ENCODE measurements at regions not wholly inside any gene's neighbourhood (a gene's known extent, or its start where the extent isn't known, plus 50 kb on each side); places are given as distances from the start of the nearest gene placed in this dataset.
"Not testable (repeated sequence)": the region's sequence is repeated elsewhere in the genome, so short reads cannot be mapped to it uniquely, and the experiment has no call there.

DNA sequence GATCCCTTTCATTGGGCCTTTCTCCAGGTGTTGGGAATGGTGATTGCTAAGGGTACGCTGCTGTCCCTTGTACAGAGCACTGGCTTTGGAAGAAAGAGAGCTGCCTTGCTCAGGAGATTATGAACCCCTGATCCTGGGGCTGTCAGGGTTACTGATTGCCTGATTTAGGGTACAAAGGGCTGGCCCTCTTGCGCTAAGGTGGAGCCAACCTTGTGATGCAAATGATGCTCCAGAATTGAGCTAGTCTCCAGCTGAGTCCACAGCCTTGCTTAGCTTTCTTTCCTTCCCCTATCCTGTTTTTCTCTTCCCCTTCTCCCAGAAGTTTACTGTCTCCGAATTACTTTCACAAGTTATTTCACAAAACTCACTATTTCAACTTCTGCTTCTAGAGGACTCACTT lies 334.7 kb downstream of the AMY1C start:
- no peak overlapping the region for H3K27ac ChIP-seq (ENCODE audit: low read depth, low read length, severe bottlenecking)
- H3K4me3 ChIP-seq (ENCODE audit: extremely low read depth, insufficient read depth, low read length, poor library complexity, severe bottlenecking): no peak overlapping the region
- H3K4me1 ChIP-seq (ENCODE audit: control insufficient read depth, insufficient read depth, low read length, poor library complexity, severe bottlenecking): no peaks in the 10 kb centered on the region
- no peaks in the 10 kb centered on the region for H3K9me3 ChIP-seq (ENCODE audit: control insufficient read depth, low read length)
- H3K36me3 ChIP-seq (ENCODE audit: control insufficient read depth, insufficient read depth, low read length): no peaks in the 10 kb centered on the region
- 60 to 77% methylated on average over 2 to 3 of the region's 3 CpGs for WGBS, 2 experiments (ENCODE audit: insufficient coverage in 2 of 2)

DNA sequence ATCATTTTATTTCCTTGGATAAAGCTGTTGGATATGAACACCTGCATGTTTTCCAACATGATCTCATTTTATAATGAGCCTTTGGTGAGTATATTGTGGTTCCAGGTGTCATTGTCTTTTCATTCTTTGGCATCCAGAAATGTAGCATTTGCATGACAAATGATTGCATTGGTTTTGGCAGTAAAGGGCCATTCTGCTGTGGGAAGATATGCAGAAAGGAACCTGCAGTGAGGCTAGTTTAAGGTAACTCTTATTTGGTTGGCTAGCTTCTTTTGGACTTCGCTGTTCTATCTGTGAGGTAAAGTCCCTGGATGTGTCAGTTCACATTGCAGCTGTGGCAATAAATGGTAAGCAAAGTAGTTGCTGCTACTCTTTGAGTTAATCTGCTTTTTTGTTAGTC lies 343.0 kb downstream of the AMY1C start:
- 63% methylated on average over 1 of the region's 1 CpG; no CpG with 5 or more reads in 1 of the 2 experiments for WGBS, 2 experiments (ENCODE audit: insufficient coverage in 2 of 2)

DNA sequence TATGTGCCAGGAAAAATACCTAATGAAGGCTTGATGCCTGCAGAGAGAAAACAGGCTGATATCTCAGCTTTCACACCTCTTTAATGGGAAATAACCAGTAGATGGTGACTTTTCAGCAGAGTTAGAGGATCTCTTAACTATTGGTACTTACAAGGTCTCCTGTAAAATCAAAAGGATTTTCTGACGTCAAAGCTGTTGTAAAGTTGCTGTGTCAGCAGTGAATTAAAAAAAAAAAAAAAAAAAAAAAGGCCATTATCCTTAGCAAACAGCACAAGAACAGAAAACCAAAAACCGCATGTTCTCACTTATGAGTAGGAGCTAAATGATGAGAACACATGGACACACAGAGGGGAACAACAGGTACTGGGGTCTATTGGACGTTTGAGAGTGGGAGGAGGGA lies 349.1 kb downstream of the AMY1C start:
- 100% methylated on average over 1 of the region's 3 CpGs; no CpG with 5 or more reads in 1 of the 2 experiments for WGBS, 2 experiments (ENCODE audit: insufficient coverage in 2 of 2)
- no peak overlapping the region for H3K4me3 ChIP-seq (ENCODE audit: extremely low read depth, insufficient read depth, low read length, poor library complexity, severe bottlenecking)
- no peaks in the 10 kb centered on the region for H3K4me1 ChIP-seq (ENCODE audit: control insufficient read depth, insufficient read depth, low read length, poor library complexity, severe bottlenecking)
- H3K27ac ChIP-seq (ENCODE audit: low read depth, low read length, severe bottlenecking): no peak overlapping the region
- no peaks in the 10 kb centered on the region for H3K9me3 ChIP-seq (ENCODE audit: control insufficient read depth, low read length)
- H3K36me3 ChIP-seq (ENCODE audit: control insufficient read depth, insufficient read depth, low read length): no peaks in the 10 kb centered on the region

More for the DNA sequence above, 343.0 kb downstream of the AMY1C start:
- Histone ChIP-seq H3K36me3 (ENCODE audit: control insufficient read depth, insufficient read depth, low read length) (no peaks in the 10 kb centered on the region), H3K27ac (ENCODE audit: low read depth, low read length, severe bottlenecking) (no peak overlapping the region), H3K9me3 (ENCODE audit: control insufficient read depth, low read length) (no peaks in the 10 kb centered on the region), H3K4me1 (ENCODE audit: control insufficient read depth, insufficient read depth, low read length, poor library complexity, severe bottlenecking) (no peaks in the 10 kb centered on the region), H3K4me3 (ENCODE audit: extremely low read depth, insufficient read depth, low read length, poor library complexity, severe bottlenecking) (no peak overlapping the region)

DNA sequence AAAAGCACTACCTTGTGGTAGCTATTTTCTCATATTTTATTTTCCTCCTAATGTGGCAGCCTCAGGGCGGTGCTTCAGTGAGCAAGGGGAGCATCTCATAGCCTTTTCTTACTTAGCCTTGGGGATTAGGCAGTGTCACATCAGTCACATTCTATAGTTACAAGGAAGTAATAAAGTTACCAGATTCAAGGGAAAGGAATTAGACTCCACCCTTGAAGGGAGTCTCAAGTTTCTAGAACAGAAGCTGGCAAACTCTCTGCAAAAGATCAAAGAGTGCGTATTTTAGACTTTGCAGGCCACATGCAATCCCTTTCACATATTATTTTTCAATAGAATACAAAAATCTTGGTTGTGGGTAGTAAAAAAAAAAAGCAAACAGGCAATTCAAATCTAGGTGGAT lies 350.4 kb downstream of the AMY1C start:
- H3K9me3 ChIP-seq (ENCODE audit: control insufficient read depth, low read length): no peaks in the 10 kb centered on the region
- no peak overlapping the region for H3K4me3 ChIP-seq (ENCODE audit: extremely low read depth, insufficient read depth, low read length, poor library complexity, severe bottlenecking)
- no peaks in the 10 kb centered on the region for H3K4me1 ChIP-seq (ENCODE audit: control insufficient read depth, insufficient read depth, low read length, poor library complexity, severe bottlenecking)
- H3K36me3 ChIP-seq (ENCODE audit: control insufficient read depth, insufficient read depth, low read length): no peaks in the 10 kb centered on the region
- no peak overlapping the region for H3K27ac ChIP-seq (ENCODE audit: low read depth, low read length, severe bottlenecking)
- WGBS, 2 experiments (ENCODE audit: insufficient coverage in 2 of 2): no CpG with 5 or more reads among the region's 2 CpGs

DNA sequence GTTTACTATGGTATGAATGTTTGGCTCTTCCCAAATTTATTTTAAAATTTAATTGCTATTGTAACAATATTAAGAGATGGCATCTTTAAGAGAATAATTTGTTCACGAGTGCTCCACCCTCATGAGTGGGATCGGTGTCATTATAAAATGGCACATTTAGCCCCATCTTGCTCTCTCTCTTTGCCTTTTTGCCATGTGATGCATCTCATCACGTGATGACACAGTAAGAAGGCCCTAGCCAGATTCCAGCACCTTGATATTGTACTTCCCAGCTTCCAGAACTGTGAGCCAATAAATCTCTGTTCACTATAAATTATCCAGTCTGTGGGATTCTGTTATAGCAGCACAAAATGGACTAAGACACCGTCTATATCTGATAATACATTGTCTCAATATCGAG lies 355.8 kb downstream of the AMY1C start:
- no peak overlapping the region for H3K27ac ChIP-seq (ENCODE audit: low read depth, low read length, severe bottlenecking)
- H3K4me1 ChIP-seq (ENCODE audit: control insufficient read depth, insufficient read depth, low read length, poor library complexity, severe bottlenecking): no peaks in the 10 kb centered on the region
- WGBS, 2 experiments (ENCODE audit: insufficient coverage in 2 of 2): 89 to 94% methylated on average over 2 to 3 of the region's 5 CpGs
- H3K36me3 ChIP-seq (ENCODE audit: control insufficient read depth, insufficient read depth, low read length): no peaks in the 10 kb centered on the region
- H3K9me3 ChIP-seq (ENCODE audit: control insufficient read depth, low read length): no peaks in the 10 kb centered on the region
- H3K4me3 ChIP-seq (ENCODE audit: extremely low read depth, insufficient read depth, low read length, poor library complexity, severe bottlenecking): no peak overlapping the region

DNA sequence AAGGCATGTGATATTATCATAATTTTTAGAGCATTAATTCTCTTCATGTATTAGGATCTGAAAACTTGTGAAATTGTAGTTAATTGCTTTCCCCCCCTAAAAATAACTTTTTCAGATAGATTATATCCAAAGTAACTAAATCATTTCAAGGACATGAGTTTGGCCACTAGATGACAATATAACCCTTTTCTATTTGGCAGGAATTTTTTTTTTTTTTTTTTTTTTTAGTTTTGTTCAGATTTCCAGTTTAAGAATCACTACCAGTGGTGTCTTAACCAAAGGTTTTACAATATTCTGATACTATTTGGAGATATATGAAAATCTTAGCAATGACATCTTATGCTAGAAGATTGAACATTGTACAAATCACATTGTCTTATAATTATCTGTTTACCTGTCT lies 370.8 kb downstream of the AMY1C start:
- H3K4me3 ChIP-seq (ENCODE audit: extremely low read depth, insufficient read depth, low read length, poor library complexity, severe bottlenecking): no peak overlapping the region
- H3K27ac ChIP-seq (ENCODE audit: low read depth, low read length, severe bottlenecking): no peak overlapping the region
- H3K9me3 ChIP-seq (ENCODE audit: control insufficient read depth, low read length): no peaks in the 10 kb centered on the region

DNA sequence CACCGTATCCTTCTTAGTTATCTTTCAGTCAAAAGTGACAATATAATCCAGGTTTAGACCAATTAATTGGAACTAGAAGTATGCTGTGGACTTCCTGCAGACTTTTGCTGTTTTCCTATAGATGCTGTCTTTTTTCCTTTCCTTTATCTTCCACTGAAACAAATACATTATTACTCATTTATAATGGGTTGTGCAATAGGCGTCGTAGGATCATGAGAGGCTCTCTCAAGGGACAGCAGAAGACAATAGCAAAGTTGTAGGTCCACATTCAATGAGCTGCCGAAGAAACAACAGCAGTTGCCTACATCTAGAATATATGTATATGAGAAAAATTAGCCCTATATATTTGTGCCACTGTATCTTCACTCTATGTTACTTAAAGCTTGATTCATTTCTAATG lies 371.6 kb downstream of the AMY1C start:
- no peaks in the 10 kb centered on the region for H3K9me3 ChIP-seq (ENCODE audit: control insufficient read depth, low read length)
- no peak overlapping the region for H3K27ac ChIP-seq (ENCODE audit: low read depth, low read length, severe bottlenecking)
- WGBS, 2 experiments (ENCODE audit: insufficient coverage in 2 of 2): no CpG with 5 or more reads among the region's 4 CpGs
- H3K36me3 ChIP-seq (ENCODE audit: control insufficient read depth, insufficient read depth, low read length): no peaks in the 10 kb centered on the region
- no peak overlapping the region for H3K4me3 ChIP-seq (ENCODE audit: extremely low read depth, insufficient read depth, low read length, poor library complexity, severe bottlenecking)
- peaks cover 10% of the 10 kb centered on the region for H3K4me1 ChIP-seq (ENCODE audit: control insufficient read depth, insufficient read depth, low read length, poor library complexity, severe bottlenecking)

More for the DNA sequence above, 370.8 kb downstream of the AMY1C start:
- Histone ChIP-seq H3K4me1 (ENCODE audit: control insufficient read depth, insufficient read depth, low read length, poor library complexity, severe bottlenecking) (peaks cover 3% of the 10 kb centered on the region), H3K36me3 (ENCODE audit: control insufficient read depth, insufficient read depth, low read length) (no peaks in the 10 kb centered on the region)

DNA sequence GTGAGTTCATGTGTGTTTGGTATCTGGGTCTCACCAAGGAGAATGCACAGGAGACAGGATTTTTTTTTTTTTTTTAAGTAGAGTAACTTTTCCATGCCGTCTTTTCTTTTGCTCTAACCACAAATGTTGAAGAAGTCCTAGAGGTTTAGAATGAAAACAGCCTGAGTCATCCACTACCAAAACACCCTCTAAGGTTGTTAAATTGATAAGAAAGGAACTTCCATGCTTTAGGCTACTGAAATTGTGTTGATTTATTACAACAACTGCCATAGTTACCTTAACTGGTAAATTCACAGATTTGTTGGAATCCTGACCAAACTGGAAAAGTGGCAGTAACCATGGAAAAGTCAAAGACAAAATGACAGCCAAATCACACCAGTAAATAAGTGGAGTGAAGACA lies 375.6 kb downstream of the AMY1C start:
- H3K27ac ChIP-seq (ENCODE audit: low read depth, low read length, severe bottlenecking): peak overlapping the region; percentile 65
- WGBS, 2 experiments (ENCODE audit: insufficient coverage in 2 of 2): no CpG with 5 or more reads among the region's 1 CpG
- no peaks in the 10 kb centered on the region for H3K36me3 ChIP-seq (ENCODE audit: control insufficient read depth, insufficient read depth, low read length)
- no peaks in the 10 kb centered on the region for H3K9me3 ChIP-seq (ENCODE audit: control insufficient read depth, low read length)
- no peak overlapping the region for H3K4me3 ChIP-seq (ENCODE audit: extremely low read depth, insufficient read depth, low read length, poor library complexity, severe bottlenecking)
- H3K4me1 ChIP-seq (ENCODE audit: control insufficient read depth, insufficient read depth, low read length, poor library complexity, severe bottlenecking): peaks cover 10% of the 10 kb centered on the region

DNA sequence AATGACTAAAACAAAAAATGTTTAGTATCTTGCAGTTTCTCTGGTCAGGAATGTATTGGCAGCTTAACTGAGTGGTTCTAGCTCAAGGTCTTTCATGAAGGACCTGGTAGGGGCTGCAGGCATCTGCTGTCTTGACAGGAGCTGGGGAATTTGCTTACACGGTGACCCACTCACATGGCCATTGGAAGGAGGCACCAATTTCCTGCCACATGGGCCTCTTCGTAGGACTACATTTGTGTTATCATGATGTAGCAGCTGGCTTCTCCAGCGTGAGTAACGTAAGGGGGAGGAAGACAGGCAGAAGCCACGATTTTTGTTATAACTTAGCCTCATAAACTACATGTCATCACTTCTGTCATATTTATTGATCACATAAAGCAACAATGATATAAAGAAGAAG lies 376.3 kb downstream of the AMY1C start:
- no peak overlapping the region for H3K4me3 ChIP-seq (ENCODE audit: extremely low read depth, insufficient read depth, low read length, poor library complexity, severe bottlenecking)
- H3K9me3 ChIP-seq (ENCODE audit: control insufficient read depth, low read length): no peaks in the 10 kb centered on the region
- H3K36me3 ChIP-seq (ENCODE audit: control insufficient read depth, insufficient read depth, low read length): no peaks in the 10 kb centered on the region
- H3K4me1 ChIP-seq (ENCODE audit: control insufficient read depth, insufficient read depth, low read length, poor library complexity, severe bottlenecking): peaks cover 10% of the 10 kb centered on the region
- no peak overlapping the region for H3K27ac ChIP-seq (ENCODE audit: low read depth, low read length, severe bottlenecking)
- 90 to 96% methylated on average over 2 to 4 of the region's 5 CpGs for WGBS, 2 experiments (ENCODE audit: insufficient coverage in 2 of 2)

DNA sequence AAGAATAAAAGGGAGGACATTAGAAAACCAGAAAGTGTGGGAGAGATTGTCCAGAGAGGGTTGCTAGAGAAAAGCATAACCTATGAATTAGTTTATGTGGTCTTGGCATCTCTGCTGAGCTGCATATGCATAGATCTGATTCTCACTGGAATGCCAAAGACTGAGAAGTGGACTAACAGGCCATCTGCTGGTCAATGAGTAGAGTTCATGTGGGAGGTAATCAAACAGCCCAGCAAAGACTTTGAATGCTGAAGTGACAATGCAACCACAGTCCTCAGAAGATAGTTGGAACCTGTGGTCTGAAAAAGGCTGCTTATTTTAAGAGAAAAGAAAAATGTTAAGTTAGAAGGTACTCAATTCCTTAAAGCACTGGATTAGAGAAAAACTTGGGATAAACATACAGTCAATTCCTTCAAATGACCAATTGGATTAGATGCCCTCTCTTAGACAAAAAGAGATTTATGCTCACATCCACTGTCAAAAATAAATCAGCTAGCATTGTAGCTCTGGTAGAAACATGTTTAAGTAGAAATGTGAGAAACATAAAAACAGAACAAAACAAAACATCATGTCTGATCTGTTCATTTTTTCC lies 382.8 kb downstream of the AMY1C start:
- Histone ChIP-seq H3K27ac (ENCODE audit: low read depth, low read length, severe bottlenecking) (no peak overlapping the region), H3K36me3 (ENCODE audit: control insufficient read depth, insufficient read depth, low read length) (no peaks in the 10 kb centered on the region), H3K4me1 (ENCODE audit: control insufficient read depth, insufficient read depth, low read length, poor library complexity, severe bottlenecking) (peaks cover 3% of the 10 kb centered on the region), H3K4me3 (ENCODE audit: extremely low read depth, insufficient read depth, low read length, poor library complexity, severe bottlenecking) (no peak overlapping the region), H3K9me3 (ENCODE audit: control insufficient read depth, low read length) (no peaks in the 10 kb centered on the region)

DNA sequence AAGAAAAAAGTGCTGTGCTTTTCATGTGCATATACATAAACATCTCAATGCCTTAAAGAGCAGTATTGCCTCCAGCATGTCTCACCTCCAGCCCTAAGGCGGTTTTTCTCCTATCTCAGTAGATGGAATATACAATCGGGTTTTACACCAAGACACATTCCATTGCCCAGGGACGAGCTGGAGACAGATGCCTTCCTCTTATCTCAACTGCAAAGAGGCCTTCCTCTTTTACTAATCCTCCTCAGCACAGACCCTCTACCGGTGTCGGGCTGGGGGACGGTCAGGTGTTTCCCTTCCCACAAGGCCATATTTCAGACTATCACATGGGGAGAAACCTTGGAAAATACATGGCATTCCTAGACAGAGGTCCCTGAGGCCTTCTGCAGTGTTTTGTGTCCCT lies 385.3 kb downstream of the AMY1C start:
- H3K9me3 ChIP-seq (ENCODE audit: control insufficient read depth, low read length); H3K36me3 ChIP-seq (ENCODE audit: control insufficient read depth, insufficient read depth, low read length); H3K4me1 ChIP-seq (ENCODE audit: control insufficient read depth, insufficient read depth, low read length, poor library complexity, severe bottlenecking); H3K27ac ChIP-seq (ENCODE audit: low read depth, low read length, severe bottlenecking); H3K4me3 ChIP-seq (ENCODE audit: extremely low read depth, insufficient read depth, low read length, poor library complexity, severe bottlenecking): not testable (repeated sequence)
- 33 to 65% methylated on average over 1 to 2 of the region's 6 CpGs for WGBS, 2 experiments (ENCODE audit: insufficient coverage in 2 of 2)
